Transverse colon (tissue), 4 donors: ENCODE measurements at regions not wholly inside any gene's neighbourhood (a gene's known extent, or its start where the extent isn't known, plus 50 kb on each side); places are given as distances from the start of the nearest gene placed in this dataset.

Experiments
- DNase-seq: peaks from one replicate; pipeline ENCODE4 v3.0.0-alpha.2; 2019
- H3K27ac ChIP-seq, 4 donors: fragments of 200-600 bp; sonication (generic); 2 replicates each; pipeline ENCODE4 v1.5.1; 2016 to 2018; ENCODE audit warnings: inconsistent platforms in 4 of 4
- H3K27me3 ChIP-seq: fragments of 200-600 bp; sonication (generic); 2 replicates; pipeline ENCODE4 v1.5.1; 2017; ENCODE audit warnings: inconsistent platforms
- H3K36me3 ChIP-seq, 4 donors: fragments of 200-600 bp; sonication (generic); 2 replicates each; pipeline ENCODE4 v1.5.1; 2017 to 2019; ENCODE audit warnings: inconsistent platforms in 4 of 4
- H3K4me1 ChIP-seq, 4 donors: fragments of 200-600 bp; sonication (generic); 2 replicates each; pipeline ENCODE4 v1.5.1; 2017 to 2020; ENCODE audit warnings: inconsistent platforms in 4 of 4
- H3K4me3 ChIP-seq, 4 donors: fragments of 200-600 bp; sonication (generic); 1 replicate in 1 of 4; 2 replicates in 3 of 4; pipeline versions ENCODE4 v1.5.1 to v1.6.1; 2017 to 2019; ENCODE audit warnings: inconsistent platforms in 4 of 4
- H3K9me3 ChIP-seq, 2 donors: fragments of 200-600 bp; sonication (generic); 2 replicates each; pipeline ENCODE4 v1.5.1; 2017 to 2019; ENCODE audit warnings: inconsistent platforms in 2 of 2
- CTCF ChIP-seq, 5 experiments: fragments of 200-600 bp in 3 of 5; fragments of 450-650 bp in 2 of 5; sonication (generic) in 3 of 5; IDR thresholded peaks; 1 replicate in 2 of 5; 2 replicates in 3 of 5; pipeline ENCODE4 v1.5.1; 2016 to 2017; ENCODE audit warnings: antibody characterized with exemption in 5 of 5, inconsistent platforms in 3 of 5, mild to moderate bottlenecking in 2 of 5, moderate library complexity in 1 of 5
- EP300 ChIP-seq: sonication (generic); formaldehyde crosslinking; IDR thresholded peaks from one replicate; pipeline ENCODE4 v1.6.1; 2017; ENCODE audit warnings: antibody characterized with exemption, low read depth
- POLR2A ChIP-seq: fragments of 450-650 bp; IDR thresholded peaks from one replicate; pipeline ENCODE4 v1.6.1; 2016; ENCODE audit warnings: antibody characterized with exemption, mild to moderate bottlenecking, moderate library complexity
- POLR2AphosphoS5 ChIP-seq, 3 donors: sonication (generic); formaldehyde crosslinking; IDR thresholded peaks; one replicate each; pipeline ENCODE4 v1.6.1; 2016; ENCODE audit warnings: antibody characterized with exemption in 3 of 3
- WGBS, 2 donors: methylation state at CpG; one replicate each; pipeline ENCODE4 v1.1.5; 2018; ENCODE audit warnings: low coverage in 1 of 2; 5-methylcytosine and 5-hydroxymethylcytosine counted together
- in situ Hi-C, 4 donors: fragments of 200-750 bp; cut with MboI; loops; one replicate each; pipeline versions ENCODE4 v1.15.0 to v1.15.1; 2017; ENCODE audit warnings: low sequenced_read_pairs in 3 of 4, low pct_ligation_motif_present in 1 of 4, low pct_unique_long_range_greater_than_20kb in 1 of 4
- intact Hi-C: fragments of 100-400 bp; cut with DNase I; formaldehyde crosslinking; loops from one replicate; pipeline ENCODE4 v1.15.1; 2023; ENCODE audit warnings: low total_unique reads

- 83 to 100% methylated on average over 1 to 4 of the region's 4 CpGs for WGBS, 2 donors
- no peaks in the 10 kb centered on the region for H3K27me3 ChIP-seq
- no peaks in the 10 kb centered on the region for H3K9me3 ChIP-seq
- DNase-seq = no peak
- TF ChIP-seq POLR2AphosphoS5 (IDR thresholded peaks at IDR 0.05) = no peak
- no peak for TF ChIP-seq CTCF (IDR thresholded peaks at IDR 0.05)
- TF ChIP-seq EP300 = no peak
- TF ChIP-seq POLR2A = no peak
- no peak overlapping the region for H3K27ac ChIP-seq
- no peaks in the 10 kb centered on the region for H3K36me3 ChIP-seq
- intact Hi-C loops (no loop called here), in situ Hi-C loops (no loop called here)
- H3K4me1 ChIP-seq = no peaks in the 10 kb centered on the region
- no peak overlapping the region for H3K4me3 ChIP-seq
Measured at GRCh38 chr16:13291591-13292333, 390.4 kb downstream of the SHISA9 start.

GRCh38 chr16:13296206-13296605 is 394.8 kb downstream of the SHISA9 start:
- WGBS, 2 donors = 84 to 90% methylated on average over 3 to 4 of the region's 4 CpGs
- Histone ChIP-seq H3K36me3 (no peaks in the 10 kb centered on the region), H3K27me3 (no peaks in the 10 kb centered on the region), H3K4me1 (no peaks in the 10 kb centered on the region), H3K27ac (no peak overlapping the region), H3K9me3 (no peaks in the 10 kb centered on the region), H3K4me3 (no peak overlapping the region)
- intact Hi-C loops (no loop called here), in situ Hi-C loops (no loop called here)
- DNase-seq = no peak
- TF ChIP-seq EP300 (no peak), POLR2AphosphoS5 (IDR thresholded peaks at IDR 0.05) (no peak), CTCF (IDR thresholded peaks at IDR 0.05) (no peak), POLR2A (no peak)

- 0 to 51% methylated on average over 1 to 5 of the region's 5 CpGs for WGBS, 2 donors
- H3K4me3 ChIP-seq = no peak overlapping the region
- no peak for DNase-seq
- in situ Hi-C loops = no loop called here
- TF ChIP-seq POLR2A (no peak), CTCF (IDR thresholded peaks at IDR 0.05) (no peak), POLR2AphosphoS5 (IDR thresholded peaks at IDR 0.05) (no peak), EP300 (no peak)
- H3K4me1 ChIP-seq = no peaks in the 10 kb centered on the region
- intact Hi-C loops = no loop called here
- H3K36me3 ChIP-seq = no peaks in the 10 kb centered on the region
- H3K9me3 ChIP-seq = no peaks in the 10 kb centered on the region
- H3K27ac ChIP-seq = no peak overlapping the region
- no peaks in the 10 kb centered on the region for H3K27me3 ChIP-seq
Measured at GRCh38 chr16:13298666-13299065, 397.3 kb downstream of the SHISA9 start.

GRCh38 chr16:13300066-13300840 is 398.9 kb downstream of the SHISA9 start:
- no peak for DNase-seq
- H3K27ac ChIP-seq = no peak overlapping the region
- H3K36me3 ChIP-seq = no peaks in the 10 kb centered on the region
- H3K4me1 ChIP-seq = no peaks in the 10 kb centered on the region
- intact Hi-C loops = no loop called here
- no peak for TF ChIP-seq CTCF (IDR thresholded peaks at IDR 0.05)
- no peak for TF ChIP-seq POLR2AphosphoS5 (IDR thresholded peaks at IDR 0.05)
- TF ChIP-seq POLR2A = no peak
- no peak for TF ChIP-seq EP300
- WGBS, 2 donors = 52 to 71% methylated on average over 5 to 9 of the region's 9 CpGs
- H3K4me3 ChIP-seq = no peak overlapping the region
- no peaks in the 10 kb centered on the region for H3K27me3 ChIP-seq
- no peaks in the 10 kb centered on the region for H3K9me3 ChIP-seq
- in situ Hi-C loops = no loop called here
